ENCODE measurements at regions not wholly inside any gene's neighbourhood (a gene's known extent, or its start where the extent isn't known, plus 50 kb on each side); places are given as distances from the start of the nearest gene placed in this dataset.

DNA sequence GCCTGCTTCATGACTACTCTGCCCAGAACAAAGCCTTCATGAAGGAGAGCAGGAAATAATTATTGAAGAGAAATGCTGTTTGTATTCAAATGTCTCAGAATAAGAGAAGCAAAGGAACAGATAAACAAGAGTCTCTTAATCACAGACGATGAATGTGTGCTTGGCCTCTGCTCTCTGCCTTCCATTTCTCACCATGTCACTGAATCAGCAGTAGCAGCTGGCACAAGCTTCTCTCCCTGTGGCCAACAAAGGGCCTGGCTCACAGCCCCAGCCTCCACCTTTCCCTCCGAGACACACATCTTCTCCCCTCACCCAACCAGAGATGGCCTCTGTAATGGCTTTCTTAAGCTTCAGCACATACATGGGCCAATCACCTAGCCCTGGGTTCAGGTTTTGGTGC lies 128.1 kb upstream of the SLIT3 start:
- ATAC-seq (no peak), FAIRE-seq (no peak), DNase-seq (ENCODE audit: extremely low read depth in 1 of 4, low spot score in 3 of 4) (no peak)
- BruUV-seq (replicated peaks): no TSS peak
- no peaks in the 10 kb centered on the region; the same call in 1 of the 2 replicates for H4K20me1 ChIP-seq (replicated peaks; ENCODE audit: control insufficient read depth, insufficient read depth, low read length)
- no peak overlapping the region for H3K27ac ChIP-seq (ENCODE audit: extremely low read depth, low read depth, low read length)
- H3K79me2 ChIP-seq (ENCODE audit: control insufficient read depth, insufficient read depth, low read length): no peaks in the 10 kb centered on the region
- H3K9ac ChIP-seq (ENCODE audit: insufficient read depth in 1 of 2, low read depth in 2 of 2, low read length in 2 of 2): no peak overlapping the region
- H3K36me3 ChIP-seq (ENCODE audit: control insufficient read depth, insufficient read depth, low read length): no peaks in the 10 kb centered on the region
- no peak overlapping the region for H3K4me2 ChIP-seq (ENCODE audit: insufficient read depth, low read length)
- ChIA-PET CTCF (ENCODE audit: low intra/inter-chr PET ratio) (no interaction called here), POLR2A (no interaction called here)
- H3K4me1 ChIP-seq (replicated peaks in 1 of 2; ENCODE audit: control insufficient read depth in 2 of 2, insufficient read depth in 2 of 2, low read length in 2 of 2): no peaks in the 10 kb centered on the region
- in situ Hi-C loops (cut with MboI) (no loop called here), intact Hi-C loops (cut with micrococcal nuclease) (no loop called here)
- no peak overlapping the region for H2AFZ ChIP-seq (ENCODE audit: low read depth, low read length)
- H3K27me3 ChIP-seq (ENCODE audit: control insufficient read depth in 2 of 2, insufficient read depth in 2 of 2, low read length in 2 of 2): no peaks in the 10 kb centered on the region
- H3K4me3 ChIP-seq: no peak overlapping the region
- no peaks in the 10 kb centered on the region for H3K9me3 ChIP-seq (replicated peaks; ENCODE audit: control insufficient read depth, insufficient read depth, low read depth, low read length)
- 0% methylated on average over 2 of the region's 2 CpGs for WGBS (ENCODE audit: insufficient coverage, low coverage, missing lambda C conversion rate)
- no peaks in the 10 kb centered on the region for H3K9me1 ChIP-seq (ENCODE audit: control insufficient read depth, insufficient read depth, low read length)
- TF ChIP-seq, protein P1, sequence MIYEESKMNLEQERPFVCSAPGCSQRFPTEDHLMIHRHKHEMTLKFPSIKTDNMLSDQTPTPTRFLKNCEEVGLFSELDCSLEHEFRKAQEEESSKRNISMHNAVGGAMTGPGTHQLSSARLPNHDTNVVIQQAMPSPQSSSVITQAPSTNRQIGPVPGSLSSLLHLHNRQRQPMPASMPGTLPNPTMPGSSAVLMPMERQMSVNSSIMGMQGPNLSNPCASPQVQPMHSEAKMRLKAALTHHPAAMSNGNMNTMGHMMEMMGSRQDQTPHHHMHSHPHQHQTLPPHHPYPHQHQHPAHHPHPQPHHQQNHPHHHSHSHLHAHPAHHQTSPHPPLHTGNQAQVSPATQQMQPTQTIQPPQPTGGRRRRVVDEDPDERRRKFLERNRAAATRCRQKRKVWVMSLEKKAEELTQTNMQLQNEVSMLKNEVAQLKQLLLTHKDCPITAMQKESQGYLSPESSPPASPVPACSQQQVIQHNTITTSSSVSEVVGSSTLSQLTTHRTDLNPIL (CRISPR knock-in tag; IDR thresholded peaks at IDR 0.05): no peak
- TF ChIP-seq CBFA2T2 (conservative IDR thresholded peaks at IDR 0.05) (no peak), POLR3A (IDR thresholded peaks at IDR 0.05; ENCODE audit: borderline replicate concordance, extremely low read depth, insufficient read depth, insufficient read length) (no peak), RHOXF2B (CRISPR knock-in tag; conservative IDR thresholded peaks at IDR 0.05) (no peak), HEY1 (CRISPR knock-in tag; IDR thresholded peaks at IDR 0.05; ENCODE audit: borderline replicate concordance) (no peak), RB1 (IDR thresholded peaks at IDR 0.05; ENCODE audit: low read depth) (no peak), XRCC3 (IDR thresholded peaks at IDR 0.05) (no peak)

Measured in K562 (cell line).